ENCODE measurements at regions not wholly inside any gene's neighbourhood (a gene's known extent, or its start where the extent isn't known, plus 50 kb on each side); places are given as distances from the start of the nearest gene placed in this dataset.

- POLR2A ChIA-PET: no interaction called here
- intact Hi-C loops (cut with micrococcal nuclease): loop anchor here (10.0 kb wide), 1 partner anchor 231 kb away; no protein-coding TSS in a partner anchor
- CTCF ChIA-PET: interaction anchor here (1.3 to 1.7 kb wide), 2 partner anchors 15 to 1835 kb away, joined by 3 to 4 read pairs; no protein-coding TSS in a partner anchor
- H3K9me3 Mint-ChIP-seq: no peaks in the 10 kb centered on the region
- H3K27me3 Mint-ChIP-seq: peaks cover 5% of the 10 kb centered on the region
- no peak overlapping the region for H3K27ac Mint-ChIP-seq
- no peak overlapping the region for H3K4me3 Mint-ChIP-seq
- DNase-seq (peak; percentile 23), ATAC-seq (ENCODE audit: low read depth) (peak; percentile 40)
- no peaks in the 10 kb centered on the region for H3K36me3 Mint-ChIP-seq (ENCODE audit: low read depth)
- TF ChIP-seq CTCF (IDR thresholded peaks at IDR 0.05): no peak
- H3K4me1 Mint-ChIP-seq: no peaks in the 10 kb centered on the region
Observed at GRCh38 chr1:5745800-5746610, 246.2 kb downstream of the NPHP4 start.

GRCh38 chr1:5744911-5745799 is 247.1 kb downstream of the NPHP4 start:
- Mint-ChIP-seq H3K27me3 (peaks cover 5% of the 10 kb centered on the region), H3K36me3 (ENCODE audit: low read depth) (no peaks in the 10 kb centered on the region), H3K4me3 (no peak overlapping the region), H3K27ac (no peak overlapping the region), H3K4me1 (no peaks in the 10 kb centered on the region), H3K9me3 (no peaks in the 10 kb centered on the region)
- DNase-seq: no peak
- intact Hi-C loops (cut with micrococcal nuclease): loop anchor here (10.0 kb wide), 1 partner anchor 230 kb away; no protein-coding TSS in a partner anchor
- POLR2A ChIA-PET: no interaction called here
- no peak for TF ChIP-seq CTCF (IDR thresholded peaks at IDR 0.05)
- CTCF ChIA-PET: interaction anchor here (1.3 to 1.7 kb wide), 2 partner anchors 16 to 1834 kb away, joined by 3 to 4 read pairs; no protein-coding TSS in a partner anchor
- no peak for ATAC-seq (ENCODE audit: low read depth)

GRCh38 chr1:5744341-5744740 is 247.9 kb downstream of the NPHP4 start:
- TF ChIP-seq CTCF (IDR thresholded peaks at IDR 0.05): no peak
- ChIA-PET CTCF (no interaction called here), POLR2A (no interaction called here)
- Mint-ChIP-seq H3K27me3 (peaks cover 5% of the 10 kb centered on the region), H3K27ac (no peak overlapping the region), H3K9me3 (no peaks in the 10 kb centered on the region), H3K4me1 (no peaks in the 10 kb centered on the region), H3K4me3 (no peak overlapping the region), H3K36me3 (ENCODE audit: low read depth) (no peaks in the 10 kb centered on the region)
- ATAC-seq (ENCODE audit: low read depth) (no peak), DNase-seq (no peak)
- intact Hi-C loops (cut with micrococcal nuclease): loop anchor here (10.0 kb wide), 1 partner anchor 230 kb away; no protein-coding TSS in a partner anchor

- ATAC-seq (ENCODE audit: low read depth): no peak
- no peak for DNase-seq
- Mint-ChIP-seq H3K36me3 (ENCODE audit: low read depth) (no peaks in the 10 kb centered on the region), H3K4me3 (no peak overlapping the region), H3K4me1 (no peaks in the 10 kb centered on the region), H3K27me3 (peaks cover 5% of the 10 kb centered on the region), H3K9me3 (no peaks in the 10 kb centered on the region), H3K27ac (no peak overlapping the region)
- POLR2A ChIA-PET: no interaction called here
- CTCF ChIA-PET: no interaction called here
- intact Hi-C loops (cut with micrococcal nuclease): loop anchor here (10.0 kb wide), 1 partner anchor 229 kb away; no protein-coding TSS in a partner anchor
- TF ChIP-seq CTCF (IDR thresholded peaks at IDR 0.05): no peak
Observed at GRCh38 chr1:5743435-5744095, 248.7 kb downstream of the NPHP4 start.

Measured in activated B cell treated with CpG ODN at 0.5 μM for 24 hours (primary cell).